H1 (cell line): ENCODE measurements at regions not wholly inside any gene's neighbourhood (a gene's known extent, or its start where the extent isn't known, plus 50 kb on each side); places are given as distances from the start of the nearest gene placed in this dataset.

ENCODE experiments used
- CTCF ChIA-PET: fragments of 300-600 bp; sonication (Branson Sonifier 250); formaldehyde crosslinking; loops from one replicate; lab custom pipeline; 2021; ENCODE audit not compliant: partially characterized antibody; lab: Charles Lee
- POLR2A ChIA-PET: fragments of 300-600 bp; sonication (Branson Sonifier 250); formaldehyde crosslinking; loops from one replicate; lab custom pipeline; 2021; ENCODE audit warnings: inconsistent platforms; ENCODE audit not compliant: partially characterized antibody; lab: Charles Lee
- DNase-seq, 2 experiments: peaks; one replicate each; pipeline versions ENCODE4 v3.0.0 to v3.0.0-alpha.2; 2010 to 2022; ENCODE audit warnings: low spot score in 2 of 2, low read depth in 1 of 2, mixed read lengths in 1 of 2
- FAIRE-seq: peaks from 2 replicates; lab custom pipeline; 2011; peaks lifted over from hg19 to GRCh38; lab: Jason Lieb, UNC
- H2AFZ ChIP-seq: 2 replicates; pipeline ENCODE4 v1.8.1; 2012; ENCODE audit warnings: low read length, inconsistent platforms
- H2AK5ac ChIP-seq: 2 replicates; pipeline ENCODE4 v1.6.1; 2013; ENCODE audit warnings: low read depth, low read length
- H2BK120ac ChIP-seq: replicated peaks from 2 replicates; pipeline ENCODE3; 2013; ENCODE audit warnings: low read depth, low read length, inconsistent platforms
- H2BK12ac ChIP-seq: 2 replicates; pipeline ENCODE4 v1.6.1; 2013; ENCODE audit warnings: low read depth, low read length
- H2BK15ac ChIP-seq: 2 replicates; pipeline ENCODE4 v1.6.1; 2013; ENCODE audit warnings: low read length
- H2BK20ac ChIP-seq: 2 replicates; pipeline ENCODE4 v1.6.1; 2013; ENCODE audit warnings: low read length
- H2BK5ac ChIP-seq: 2 replicates; pipeline ENCODE4 v1.6.1; 2013; ENCODE audit warnings: low read depth, low read length
- H3K14ac ChIP-seq: 2 replicates; pipeline ENCODE4 v1.6.1; 2013; ENCODE audit warnings: inconsistent platforms; ENCODE audit not compliant: insufficient read length
- H3K18ac ChIP-seq: 2 replicates; pipeline ENCODE4 v1.6.1; 2013; ENCODE audit warnings: low read length; ENCODE audit errors: extremely low read depth
- H3K23ac ChIP-seq: 2 replicates; pipeline ENCODE4 v1.6.1; 2013; ENCODE audit warnings: inconsistent platforms; ENCODE audit not compliant: insufficient read length
- H3K23me2 ChIP-seq: 2 replicates; pipeline ENCODE4 v1.6.1; 2013; ENCODE audit warnings: low read depth, low read length
- H3K27ac ChIP-seq: 2 replicates; pipeline ENCODE4 v1.6.1; 2011; ENCODE audit warnings: low read depth, low read length, inconsistent platforms
- H3K27me3 ChIP-seq, 4 experiments: replicated peaks in 1 of 4; 1 replicate in 1 of 4; 2 replicates in 3 of 4; pipeline versions ENCODE4 v1.6.1 to v1.8.1; 2011 to 2013; ENCODE audit warnings: low read length in 3 of 4, mild to moderate bottlenecking in 3 of 4, inconsistent platforms in 2 of 4, mixed read lengths in 2 of 4, moderate library complexity in 1 of 4; ENCODE audit not compliant: control insufficient read depth in 3 of 4, insufficient read depth in 3 of 4; ENCODE audit errors: extremely low read depth in 1 of 4
- H3K36me3 ChIP-seq, 4 experiments: 2 replicates each; pipeline versions ENCODE4 v1.6.1 to v1.8.1; 2011 to 2013; ENCODE audit warnings: mild to moderate bottlenecking in 4 of 4, low read length in 3 of 4, moderate library complexity in 2 of 4, control low read depth in 1 of 4, inconsistent platforms in 1 of 4; ENCODE audit not compliant: insufficient read depth in 4 of 4, control insufficient read depth in 2 of 4
- H3K4ac ChIP-seq: replicated peaks from 2 replicates; pipeline ENCODE3; 2013; ENCODE audit warnings: low read length, low read depth, mixed read lengths, inconsistent platforms; ENCODE audit not compliant: insufficient read length
- H3K4me1 ChIP-seq, 4 experiments: replicated peaks in 1 of 4; 1 replicate in 1 of 4; 2 replicates in 3 of 4; pipeline versions ENCODE4 v1.6.1 to v1.8.1; 2011 to 2013; ENCODE audit warnings: low read length in 3 of 4, inconsistent platforms in 2 of 4, mixed read lengths in 1 of 4; ENCODE audit not compliant: insufficient read depth in 4 of 4, control insufficient read depth in 3 of 4
- H3K4me2 ChIP-seq, 2 experiments: 2 replicates each; pipeline versions ENCODE4 v1.6.1 to v1.8.1; 2011 to 2013; ENCODE audit warnings: low read depth in 2 of 2, low read length in 2 of 2, control low read depth in 1 of 2, inconsistent platforms in 1 of 2, mild to moderate bottlenecking in 1 of 2; ENCODE audit not compliant: insufficient read depth in 1 of 2
- H3K4me3 ChIP-seq, 4 experiments: fragments of 200-600, 300-600 bp in 1 of 4; sonication (generic), shearing (Covaris generic), sonication (Bioruptor Twin) in 1 of 4; 2 replicates each; pipeline versions ENCODE4 v1.5.1 to v1.8.1; 2011 to 2016; ENCODE audit warnings: low read length in 4 of 4, low read depth in 3 of 4, control low read depth in 2 of 4, inconsistent platforms in 2 of 4, mild to moderate bottlenecking in 2 of 4, mixed read lengths in 1 of 4, moderate library complexity in 1 of 4; ENCODE audit not compliant: insufficient read depth in 2 of 4; ENCODE audit errors: extremely low read depth in 1 of 4
- H3K56ac ChIP-seq: replicated peaks from 2 replicates; pipeline ENCODE3; 2013; ENCODE audit warnings: low read depth, mild to moderate bottlenecking, mixed read lengths, low read length, inconsistent platforms; ENCODE audit not compliant: insufficient read length
- H3K79me1 ChIP-seq: 2 replicates; pipeline ENCODE4 v1.6.1; 2013; ENCODE audit warnings: low read depth, low read length, control low read depth
- H3K79me2 ChIP-seq, 2 experiments: 2 replicates each; pipeline versions ENCODE4 v1.6.1 to v1.8.1; 2012 to 2013; ENCODE audit warnings: low read length in 2 of 2, mild to moderate bottlenecking in 2 of 2, inconsistent platforms in 1 of 2; ENCODE audit not compliant: insufficient read depth in 2 of 2, control insufficient read depth in 1 of 2
- H3K9ac ChIP-seq, 4 experiments: replicated peaks in 1 of 4; 1 replicate in 1 of 4; 2 replicates in 3 of 4; pipeline versions ENCODE4 v1.6.1 to v1.8.1; 2011 to 2013; ENCODE audit warnings: low read depth in 3 of 4, low read length in 3 of 4, control low read depth in 2 of 4, mild to moderate bottlenecking in 2 of 4, moderate library complexity in 2 of 4, inconsistent platforms in 1 of 4; ENCODE audit errors: extremely low read depth in 1 of 4
- H3K9me3 ChIP-seq, 2 experiments: 2 replicates each; pipeline versions ENCODE4 v1.6.1 to v1.8.1; 2012 to 2013; ENCODE audit warnings: mild to moderate bottlenecking in 2 of 2, moderate library complexity in 2 of 2, control low read depth in 1 of 2, inconsistent platforms in 1 of 2, low read depth in 1 of 2, low read length in 1 of 2, mixed read lengths in 1 of 2; ENCODE audit not compliant: insufficient read depth in 2 of 2
- H4K20me1 ChIP-seq, 2 experiments: replicated peaks in 1 of 2; 2 replicates each; pipeline versions ENCODE3 to v1.8.1; 2011 to 2013; ENCODE audit warnings: inconsistent platforms in 2 of 2, low read length in 2 of 2, mild to moderate bottlenecking in 1 of 2; ENCODE audit not compliant: insufficient read depth in 2 of 2, control insufficient read depth in 1 of 2
- H4K5ac ChIP-seq: 2 replicates; pipeline ENCODE4 v1.6.1; 2013; ENCODE audit warnings: low read length, low read depth, mixed read lengths, inconsistent platforms; ENCODE audit not compliant: insufficient read length
- H4K8ac ChIP-seq: 2 replicates; pipeline ENCODE4 v1.8.0; 2013; ENCODE audit warnings: mild to moderate bottlenecking, moderate library complexity, low read length, inconsistent platforms; ENCODE audit not compliant: insufficient read depth; ENCODE audit errors: extremely low read depth
- H4K91ac ChIP-seq: replicated peaks from 2 replicates; pipeline ENCODE3; 2013; ENCODE audit warnings: low read length, mixed read lengths, inconsistent platforms; ENCODE audit not compliant: insufficient read length
- BRCA1 ChIP-seq: IDR thresholded peaks from 2 replicates; pipeline ENCODE4 v1.6.1; 2012; ENCODE audit warnings: low read depth, low read length, improper control_type of control experiment
- CHD1 ChIP-seq: IDR thresholded peaks from 2 replicates; pipeline ENCODE4 v1.6.1; 2012; ENCODE audit warnings: low read depth, low read length, improper control_type of control experiment
- E2F6 ChIP-seq: IDR thresholded peaks from 2 replicates; pipeline ENCODE4 v1.6.1; 2012; ENCODE audit warnings: inconsistent platforms
- EP300 ChIP-seq, 2 experiments: IDR thresholded peaks; 1 replicate in 1 of 2; 2 replicates in 1 of 2; pipeline ENCODE4 v1.6.1; 2011 to 2012; ENCODE audit warnings: low read depth in 2 of 2, low read length in 2 of 2, mild to moderate bottlenecking in 2 of 2, borderline replicate concordance in 1 of 2, inconsistent platforms in 1 of 2, moderate library complexity in 1 of 2
- KDM1A ChIP-seq: fragments of 200-600, 300-600 bp; sonication (generic); IDR thresholded peaks from 2 replicates; pipeline ENCODE4 v1.7.1; 2016; ENCODE audit warnings: mild to moderate bottlenecking, low read length, borderline replicate concordance
- WGBS, 2 experiments: shearing (Covaris generic) in 1 of 2; methylation state at CpG; one replicate each; pipeline versions ENCODE4 v1.1.6 to v1.1.7; 2013 to 2015; ENCODE audit warnings: low lambda C conversion rate in 2 of 2, mixed read lengths in 2 of 2, inconsistent platforms in 1 of 2, low coverage in 1 of 2, missing lambda C conversion rate in 1 of 2; ENCODE audit not compliant: insufficient replicate concordance in 2 of 2, insufficient coverage in 1 of 2, insufficient read length in 1 of 2; ENCODE audit errors: extremely low coverage in 1 of 2, missing lambda C conversion rate in 1 of 2; 5-methylcytosine and 5-hydroxymethylcytosine counted together
- TF ChIP-seq, protein P1 (sequence below): IDR thresholded peaks from 2 replicates; pipeline ENCODE4 v1.6.1; 2012; ENCODE audit warnings: inconsistent platforms
- TF ChIP-seq, protein P2 (sequence below): IDR thresholded peaks from 2 replicates; pipeline ENCODE4 v1.6.1; 2012; ENCODE audit warnings: low read length, inconsistent platforms

DNA sequence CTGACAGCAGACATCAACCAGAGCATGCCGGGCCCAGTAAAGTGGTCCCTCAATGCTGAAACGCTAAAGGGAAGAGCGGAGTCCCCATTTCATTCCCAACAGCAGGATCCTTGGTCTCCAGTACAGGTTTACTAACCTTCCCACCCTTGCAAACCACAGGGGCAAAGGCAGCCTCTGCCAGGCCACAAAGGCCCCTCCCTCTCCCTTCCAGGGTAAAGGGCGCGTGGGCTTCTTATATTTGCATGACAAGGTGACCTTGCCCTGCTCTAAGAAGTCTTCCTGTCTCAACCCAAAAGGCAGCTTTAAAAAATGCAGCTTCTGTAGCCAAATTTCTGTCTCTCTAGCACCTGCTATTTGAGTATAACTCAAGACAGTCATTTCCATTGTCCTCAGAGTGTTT is 131.5 kb upstream of the PTCH1 start:
- no peaks in the 10 kb centered on the region for H4K20me1 ChIP-seq
- TF ChIP-seq KDM1A (no peak), EP300 (IDR thresholded peaks at IDR 0.05; ENCODE audit: borderline replicate concordance in 1 of 2, low read depth in 2 of 2, low read length in 2 of 2) (no peak), CHD1 (no peak), E2F6 (no peak), BRCA1 (no peak)
- TF ChIP-seq, protein P1, sequence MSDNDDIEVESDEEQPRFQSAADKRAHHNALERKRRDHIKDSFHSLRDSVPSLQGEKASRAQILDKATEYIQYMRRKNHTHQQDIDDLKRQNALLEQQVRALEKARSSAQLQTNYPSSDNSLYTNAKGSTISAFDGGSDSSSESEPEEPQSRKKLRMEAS, result no peak
- TF ChIP-seq, protein P2, sequence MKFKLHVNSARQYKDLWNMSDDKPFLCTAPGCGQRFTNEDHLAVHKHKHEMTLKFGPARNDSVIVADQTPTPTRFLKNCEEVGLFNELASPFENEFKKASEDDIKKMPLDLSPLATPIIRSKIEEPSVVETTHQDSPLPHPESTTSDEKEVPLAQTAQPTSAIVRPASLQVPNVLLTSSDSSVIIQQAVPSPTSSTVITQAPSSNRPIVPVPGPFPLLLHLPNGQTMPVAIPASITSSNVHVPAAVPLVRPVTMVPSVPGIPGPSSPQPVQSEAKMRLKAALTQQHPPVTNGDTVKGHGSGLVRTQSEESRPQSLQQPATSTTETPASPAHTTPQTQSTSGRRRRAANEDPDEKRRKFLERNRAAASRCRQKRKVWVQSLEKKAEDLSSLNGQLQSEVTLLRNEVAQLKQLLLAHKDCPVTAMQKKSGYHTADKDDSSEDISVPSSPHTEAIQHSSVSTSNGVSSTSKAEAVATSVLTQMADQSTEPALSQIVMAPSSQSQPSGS, result no peak
- TF ChIP-seq, all 59 proteins: peak for 0
- Histone ChIP-seq H3K9me3 (0 out of 4 replicates have a peak, but pooled peaks cover 0 to 2% of the 10 kb centered on the region in 2 experiments), H3K56ac (no peak overlapping the region), H2BK120ac (no peak overlapping the region), H3K4me1 (peaks cover 3 to 9% (median 7%) of the 10 kb centered on the region in 4 experiments; a peak in 6 of 7 replicates), H2BK5ac (no peak overlapping the region), H3K4me2 (peak overlapping the region in 1 of 2 experiments; percentile 0; a peak in 1 of 4 replicates), H3K27me3 (no peaks in the 10 kb centered on the region), H2BK20ac (0 out of 2 replicates have a peak overlapping the region, but pooled peaks have one; percentile 2), H2BK12ac (no peak overlapping the region), H2AK5ac (no peak overlapping the region), H3K79me1 (no peaks in the 10 kb centered on the region), H2BK15ac (no peak overlapping the region), H3K18ac (no peak overlapping the region), H3K4me3 (no peak overlapping the region), H3K23ac (no peak overlapping the region), H3K36me3 (no peaks in the 10 kb centered on the region), H4K5ac (no peak overlapping the region), H3K79me2 (no peaks in the 10 kb centered on the region), H2AFZ (peak overlapping the region; percentile 72), H3K4ac (no peak overlapping the region), H3K23me2 (no peaks in the 10 kb centered on the region), H3K9ac (no peak overlapping the region), H4K8ac (no peak overlapping the region; the same call in 1 of the 2 replicates), H3K14ac (no peak overlapping the region), H3K27ac (no peak overlapping the region), H4K91ac (no peak overlapping the region)
- WGBS, 2 experiments, result 64% methylated on average over 5 of the region's 5 CpGs; no CpG with 5 or more reads in 1 of the 2 experiments
- ChIA-PET CTCF (interaction anchor here (0.6 to 1.6 kb wide), 2 partner anchors 63 to 306 kb away, joined by 3 read pairs; no protein-coding TSS in a partner anchor), POLR2A (no interaction called here)
- no peak for FAIRE-seq
- no peak for DNase-seq
